ENCODE measurements at regions not wholly inside any gene's neighbourhood (a gene's known extent, or its start where the extent isn't known, plus 50 kb on each side); places are given as distances from the start of the nearest gene placed in this dataset.

- TF ChIP-seq CTCF (IDR thresholded peaks at IDR 0.05 in 2 of 3, conservative IDR thresholded peaks at IDR 0.05 in 1 of 3; ENCODE audit: control insufficient read depth in 2 of 3, extremely low read depth in 1 of 3, insufficient read depth in 1 of 3, low read depth in 3 of 3, low read length in 3 of 3): no peak
- no peak for TF ChIP-seq HDAC2 (IDR thresholded peaks at IDR 0.05)
- TF ChIP-seq RELA (IDR thresholded peaks at IDR 0.05; ENCODE audit: borderline replicate concordance, partially characterized antibody): no peak
- no peak for TF ChIP-seq RFX5 (IDR thresholded peaks at IDR 0.05; ENCODE audit: low read depth, low read length)
- no peak for TF ChIP-seq NKRF (conservative IDR thresholded peaks at IDR 0.05)
- TF ChIP-seq SPI1 (IDR thresholded peaks at IDR 0.05; ENCODE audit: borderline replicate concordance, insufficient read depth, low read depth, low read length): no peak
- no peak for TF ChIP-seq MYB (IDR thresholded peaks at IDR 0.05; ENCODE audit: borderline replicate concordance, low read depth, low read length)
- no peak for TF ChIP-seq POLR2A (IDR thresholded peaks at IDR 0.05; ENCODE audit: low read depth, low read length)
- TF ChIP-seq PML (IDR thresholded peaks at IDR 0.05; ENCODE audit: low read length): no peak
- TF ChIP-seq CREM (IDR thresholded peaks at IDR 0.05; ENCODE audit: low read depth): no peak
- TF ChIP-seq YBX1 (IDR thresholded peaks at IDR 0.05): no peak
Observed at GRCh38 chr9:28056466-28056865, 483.2 kb upstream of the C9orf72 start.
